Mesothelial cell of epicardium (in vitro differentiated cells): ENCODE measurements at regions not wholly inside any gene's neighbourhood (a gene's known extent, or its start where the extent isn't known, plus 50 kb on each side); places are given as distances from the start of the nearest gene placed in this dataset.
"Not testable (repeated sequence)": the region's sequence is repeated elsewhere in the genome, so short reads cannot be mapped to it uniquely, and the experiment has no call there.

Experiments used
- DNase-seq, 2 experiments: peaks; one replicate each; pipeline ENCODE4 v3.0.0; 2021; ENCODE audit warnings: low spot score in 2 of 2; ENCODE audit not compliant: unreplicated experiment in 2 of 2
- H3K27ac Mint-ChIP-seq: 2 replicates; pipeline ENCODE4 v1.8.0; 2021; ENCODE audit warnings: mixed read lengths
- H3K27me3 Mint-ChIP-seq: 2 replicates; pipeline ENCODE4 v1.8.0; 2021; ENCODE audit warnings: low read depth, mixed read lengths
- H3K36me3 Mint-ChIP-seq: 2 replicates; pipeline ENCODE4 v1.8.0; 2021; ENCODE audit warnings: mixed read lengths
- H3K4me1 Mint-ChIP-seq: 2 replicates; pipeline ENCODE4 v1.8.0; 2021; ENCODE audit warnings: mixed read lengths
- H3K4me3 Mint-ChIP-seq: 2 replicates; pipeline ENCODE4 v1.8.0; 2021; ENCODE audit warnings: mild to moderate bottlenecking, moderate library complexity, mixed read lengths
- H3K9me3 Mint-ChIP-seq: 2 replicates; pipeline ENCODE4 v1.8.0; 2021; ENCODE audit warnings: mixed read lengths
- CTCF ChIP-seq: fragments of 200-600 bp; sonication (generic); IDR thresholded peaks from one replicate; pipeline ENCODE4 v1.5.0; 2021; ENCODE audit warnings: antibody characterized with exemption; ENCODE audit not compliant: unreplicated experiment

- no peaks in the 10 kb centered on the region for H3K4me1 Mint-ChIP-seq
- DNase-seq: no peak
- H3K27ac Mint-ChIP-seq: no peak overlapping the region
- H3K27me3 Mint-ChIP-seq: peaks cover 20% of the 10 kb centered on the region
- no peak overlapping the region for H3K4me3 Mint-ChIP-seq
- H3K9me3 Mint-ChIP-seq: no peaks in the 10 kb centered on the region
- no peak for TF ChIP-seq CTCF
- H3K36me3 Mint-ChIP-seq: no peaks in the 10 kb centered on the region
Observed at GRCh38 chr10:62985807-62986600, 147.1 kb upstream of the NRBF2 start.

DNA sequence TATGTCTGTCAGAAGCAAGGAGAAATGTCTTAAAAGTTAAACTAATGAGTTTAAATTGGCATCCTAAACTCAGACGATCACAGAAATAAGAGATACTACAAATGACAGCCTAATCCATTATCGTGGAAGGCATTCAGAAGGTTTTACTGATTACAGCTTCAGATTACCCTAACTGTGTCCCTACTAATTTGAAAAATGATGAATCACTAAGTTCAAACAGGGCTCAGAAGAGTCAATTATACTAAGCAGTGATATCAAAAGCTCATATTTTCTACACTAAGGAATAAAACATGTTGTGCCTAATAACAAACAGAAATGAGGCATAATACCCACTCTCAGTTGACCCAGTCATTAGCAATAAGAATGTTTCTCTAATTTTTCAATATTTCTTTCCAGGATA is 152.0 kb upstream of the NRBF2 start:
- Mint-ChIP-seq H3K9me3 (peaks cover 9% of the 10 kb centered on the region), H3K27me3 (peaks cover 13% of the 10 kb centered on the region), H3K4me1 (no peaks in the 10 kb centered on the region), H3K36me3 (no peaks in the 10 kb centered on the region), H3K27ac (no peak overlapping the region), H3K4me3 (no peak overlapping the region)
- DNase-seq: no peak
- no peak for TF ChIP-seq CTCF

DNA sequence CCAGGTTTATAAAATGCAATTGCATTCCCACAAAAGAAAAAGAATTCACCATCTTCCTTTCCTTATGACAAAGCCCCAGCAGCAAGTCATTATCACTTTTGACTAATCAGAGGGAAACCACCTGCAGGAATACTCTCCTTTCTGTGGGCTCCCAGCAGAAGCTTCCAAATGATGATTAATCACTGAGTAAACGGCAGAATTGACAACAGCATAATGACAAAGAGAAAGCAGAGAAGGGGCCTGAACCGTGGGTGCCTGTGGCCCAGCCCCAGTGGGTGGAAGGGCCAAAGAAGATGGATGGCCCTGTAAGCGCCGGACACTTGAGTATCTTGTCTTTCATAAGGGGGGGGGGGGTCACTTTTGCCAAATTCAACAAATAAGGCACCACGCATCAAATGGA is 152.4 kb upstream of the NRBF2 start:
- Mint-ChIP-seq H3K27ac (no peak overlapping the region), H3K9me3 (peaks cover 12% of the 10 kb centered on the region), H3K27me3 (peaks cover 13% of the 10 kb centered on the region), H3K4me1 (no peaks in the 10 kb centered on the region), H3K4me3 (no peak overlapping the region), H3K36me3 (no peaks in the 10 kb centered on the region)
- no peak for TF ChIP-seq CTCF
- DNase-seq: no peak

DNA sequence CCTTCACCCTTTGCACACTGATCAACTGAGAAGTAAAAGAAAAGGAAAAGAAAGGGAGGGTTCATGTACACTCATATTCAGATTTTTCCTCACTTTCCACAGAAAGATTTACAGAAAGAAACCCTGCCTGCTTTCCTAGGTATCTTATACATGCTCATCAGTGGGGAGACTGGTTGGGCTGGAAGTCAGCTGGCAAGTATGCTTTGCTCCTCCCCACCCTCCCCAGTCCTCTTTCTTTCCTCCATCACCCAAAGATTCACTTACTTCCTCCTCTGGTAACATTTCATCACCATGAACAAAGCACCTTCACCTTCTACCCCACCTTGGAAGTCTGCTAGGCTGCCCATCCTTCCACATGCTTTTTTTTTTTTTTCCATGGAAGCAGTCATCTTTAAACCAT is 153.2 kb upstream of the NRBF2 start:
- peaks cover 19% of the 10 kb centered on the region for H3K9me3 Mint-ChIP-seq
- no peak overlapping the region for H3K4me3 Mint-ChIP-seq
- no peaks in the 10 kb centered on the region for H3K4me1 Mint-ChIP-seq
- H3K27ac Mint-ChIP-seq: no peak overlapping the region
- TF ChIP-seq CTCF: no peak
- peaks cover 12% of the 10 kb centered on the region for H3K27me3 Mint-ChIP-seq
- H3K36me3 Mint-ChIP-seq: no peaks in the 10 kb centered on the region
- DNase-seq: no peak

- Mint-ChIP-seq H3K27ac (no peak overlapping the region), H3K4me1 (no peaks in the 10 kb centered on the region), H3K4me3 (no peak overlapping the region), H3K9me3 (peaks cover 22% of the 10 kb centered on the region), H3K27me3 (peaks cover 6% of the 10 kb centered on the region), H3K36me3 (no peaks in the 10 kb centered on the region)
- no peak for DNase-seq
- TF ChIP-seq CTCF: no peak
Observed at GRCh38 chr10:62978482-62978881, 154.6 kb upstream of the NRBF2 start.

GRCh38 chr10:62974795-62975194 is 158.3 kb upstream of the NRBF2 start:
- not testable (repeated sequence) for H3K4me3 Mint-ChIP-seq, H3K36me3 Mint-ChIP-seq, H3K4me1 Mint-ChIP-seq, H3K27ac Mint-ChIP-seq, DNase-seq
- H3K27me3 Mint-ChIP-seq: peaks cover 14% of the 10 kb centered on the region
- H3K9me3 Mint-ChIP-seq: peaks cover 22% of the 10 kb centered on the region
